Mesenchymal stem cell (in vitro differentiated cells and primary cell): ENCODE measurements at regions not wholly inside any gene's neighbourhood (a gene's known extent, or its start where the extent isn't known, plus 50 kb on each side); places are given as distances from the start of the nearest gene placed in this dataset.
"Not testable (repeated sequence)": the region's sequence is repeated elsewhere in the genome, so short reads cannot be mapped to it uniquely, and the experiment has no call there.

Experiments
- DNase-seq: peaks from one replicate; pipeline ENCODE4 v3.0.0-alpha.2; 2013
- H2AFZ ChIP-seq: one replicate; pipeline ENCODE4 v1.6.1; 2013; ENCODE audit warnings: low read depth, mild to moderate bottlenecking, control low read depth, inconsistent platforms, low read length, moderate library complexity
- H2AK5ac ChIP-seq: 2 replicates; pipeline ENCODE4 v1.6.1; 2013; ENCODE audit warnings: low read length, moderate library complexity, mild to moderate bottlenecking, inconsistent platforms; ENCODE audit not compliant: severe bottlenecking
- H2BK120ac ChIP-seq: one replicate; pipeline ENCODE4 v1.6.1; 2013; ENCODE audit warnings: low read depth, mild to moderate bottlenecking, inconsistent platforms, low read length, moderate library complexity
- H2BK12ac ChIP-seq, 2 experiments: one replicate each; pipeline ENCODE4 v1.6.1; 2013; ENCODE audit warnings: inconsistent platforms in 2 of 2, low read length in 2 of 2, mild to moderate bottlenecking in 2 of 2, moderate library complexity in 2 of 2, control low read depth in 1 of 2
- H2BK15ac ChIP-seq: one replicate; pipeline ENCODE4 v1.6.1; 2013; ENCODE audit warnings: mild to moderate bottlenecking, low read depth, inconsistent platforms; ENCODE audit not compliant: poor library complexity, severe bottlenecking
- H2BK5ac ChIP-seq: 2 replicates; pipeline ENCODE4 v1.6.1; 2013; ENCODE audit warnings: low read depth, mild to moderate bottlenecking, low read length, control low read depth, inconsistent platforms; ENCODE audit not compliant: poor library complexity, severe bottlenecking
- H3K14ac ChIP-seq, 2 experiments: one replicate each; pipeline ENCODE4 v1.6.1; 2013; ENCODE audit warnings: inconsistent platforms in 2 of 2, low read length in 2 of 2, control low read depth in 1 of 2, mild to moderate bottlenecking in 1 of 2, moderate library complexity in 1 of 2
- H3K18ac ChIP-seq, 2 experiments: one replicate each; pipeline ENCODE4 v1.6.1; 2013; ENCODE audit warnings: inconsistent platforms in 2 of 2, low read length in 2 of 2, control low read depth in 1 of 2, low read depth in 1 of 2, mild to moderate bottlenecking in 1 of 2
- H3K23ac ChIP-seq, 2 experiments: one replicate each; pipeline ENCODE4 v1.6.1; 2013; ENCODE audit warnings: inconsistent platforms in 2 of 2, low read length in 2 of 2, mild to moderate bottlenecking in 2 of 2, moderate library complexity in 2 of 2, control low read depth in 1 of 2
- H3K27ac ChIP-seq: 2 replicates; pipeline ENCODE4 v1.5.1; 2013; ENCODE audit warnings: mild to moderate bottlenecking, moderate library complexity, low read length, control low read depth, inconsistent platforms; ENCODE audit not compliant: poor library complexity, severe bottlenecking
- H3K27me3 ChIP-seq, 2 experiments: 2 replicates each; pipeline versions ENCODE4 v1.6.1 to v1.7.0; 2013; ENCODE audit warnings: low read length in 2 of 2, mild to moderate bottlenecking in 2 of 2, moderate library complexity in 2 of 2, control low read depth in 1 of 2, inconsistent platforms in 1 of 2; ENCODE audit not compliant: control insufficient read depth in 1 of 2, insufficient read depth in 1 of 2
- H3K36me3 ChIP-seq, 2 experiments: 2 replicates each; pipeline versions ENCODE4 v1.6.1 to v1.7.0; 2013; ENCODE audit warnings: low read length in 2 of 2, control low read depth in 1 of 2, inconsistent platforms in 1 of 2, low read depth in 1 of 2, mild to moderate bottlenecking in 1 of 2; ENCODE audit not compliant: insufficient read depth in 2 of 2, control insufficient read depth in 1 of 2
- H3K4ac ChIP-seq, 2 experiments: one replicate each; pipeline ENCODE4 v1.6.1; 2013; ENCODE audit warnings: inconsistent platforms in 2 of 2, low read length in 2 of 2, mild to moderate bottlenecking in 2 of 2, moderate library complexity in 2 of 2, control low read depth in 1 of 2, low read depth in 1 of 2
- H3K4me1 ChIP-seq: 2 replicates; pipeline ENCODE4 v1.6.1; 2013; ENCODE audit warnings: low read depth, low read length, control low read depth; ENCODE audit not compliant: control insufficient read depth, insufficient read depth
- H3K4me2 ChIP-seq: 2 replicates; pipeline ENCODE4 v1.6.1; 2013; ENCODE audit warnings: low read length, mild to moderate bottlenecking, inconsistent platforms; ENCODE audit not compliant: poor library complexity, severe bottlenecking
- H3K4me3 ChIP-seq, 2 experiments: 2 replicates each; pipeline versions ENCODE4 v1.5.1 to v1.7.0; 2013; ENCODE audit warnings: low read length in 2 of 2, mild to moderate bottlenecking in 2 of 2, control low read depth in 1 of 2, low read depth in 1 of 2; ENCODE audit not compliant: insufficient read depth in 1 of 2
- H3K79me1 ChIP-seq: replicated peaks from 2 replicates; pipeline ENCODE4 v1.6.1; 2013; ENCODE audit warnings: mild to moderate bottlenecking, control low read depth, low read length, inconsistent platforms; ENCODE audit not compliant: poor library complexity, severe bottlenecking
- H3K9ac ChIP-seq: 2 replicates; pipeline ENCODE4 v1.7.0; 2013; ENCODE audit warnings: mild to moderate bottlenecking, low read length, moderate library complexity
- H3K9me3 ChIP-seq: 2 replicates; pipeline ENCODE4 v1.7.0; 2013; ENCODE audit warnings: mild to moderate bottlenecking, low read length; ENCODE audit not compliant: control insufficient read depth
- H4K8ac ChIP-seq: one replicate; pipeline ENCODE4 v1.6.1; 2013; ENCODE audit warnings: inconsistent platforms, mild to moderate bottlenecking, low read length, moderate library complexity
- H4K91ac ChIP-seq: one replicate; pipeline ENCODE4 v1.6.1; 2013; ENCODE audit warnings: mild to moderate bottlenecking, low read length, inconsistent platforms
- WGBS: methylation state at CpG from one replicate; pipeline ENCODE4 v1.1.7; 2013; ENCODE audit warnings: mixed read lengths; 5-methylcytosine and 5-hydroxymethylcytosine counted together

DNA sequence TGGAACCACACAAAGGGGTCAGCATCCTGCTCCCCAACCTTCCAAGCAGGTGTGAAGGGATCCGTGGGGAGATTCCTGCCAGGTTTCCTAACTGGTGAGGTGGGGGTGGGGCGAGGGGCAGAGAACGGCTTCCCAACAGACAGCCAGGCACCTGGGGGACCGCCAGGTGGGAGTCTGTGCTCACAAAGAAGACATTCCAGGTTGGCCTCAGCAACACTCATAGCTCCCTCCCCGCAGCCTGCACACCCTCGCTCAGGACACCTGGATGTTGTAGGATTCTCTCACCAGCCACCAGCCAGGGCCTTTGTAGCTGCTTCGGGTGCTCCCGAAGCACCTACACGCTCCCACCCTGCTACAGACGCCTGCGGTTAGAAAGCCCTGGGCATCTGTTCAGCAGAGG, 184.8 kb upstream of the FAM240B start:
- not testable (repeated sequence) for H3K23ac ChIP-seq, H3K18ac ChIP-seq, H2AK5ac ChIP-seq, H4K8ac ChIP-seq, H3K4me3 ChIP-seq, H3K4ac ChIP-seq, H3K4me2 ChIP-seq, H3K9me3 ChIP-seq, H3K27me3 ChIP-seq, H3K27ac ChIP-seq, H3K36me3 ChIP-seq, DNase-seq, H2BK5ac ChIP-seq, H2BK120ac ChIP-seq, H3K79me1 ChIP-seq, H3K9ac ChIP-seq, H4K91ac ChIP-seq, H2BK12ac ChIP-seq, H3K4me1 ChIP-seq, H2AFZ ChIP-seq, H2BK15ac ChIP-seq, H3K14ac ChIP-seq
- no CpG with 5 or more reads among the region's 11 CpGs for WGBS

GRCh38 chr9:38901534-38902177, 181.7 kb upstream of the FAM240B start:
- not testable (repeated sequence) for H2BK15ac ChIP-seq, H2BK12ac ChIP-seq, H3K14ac ChIP-seq, H3K4me2 ChIP-seq, H3K27ac ChIP-seq, H3K4me3 ChIP-seq, H3K9me3 ChIP-seq, H3K9ac ChIP-seq, H3K36me3 ChIP-seq, H2BK120ac ChIP-seq, H4K91ac ChIP-seq, H3K23ac ChIP-seq, H2AFZ ChIP-seq, H2AK5ac ChIP-seq, H3K18ac ChIP-seq, H3K79me1 ChIP-seq, H3K4me1 ChIP-seq, H2BK5ac ChIP-seq, H3K27me3 ChIP-seq, H4K8ac ChIP-seq, DNase-seq, H3K4ac ChIP-seq
- no CpG with 5 or more reads among the region's 10 CpGs for WGBS

- not testable (repeated sequence) for H3K14ac ChIP-seq
- WGBS, result no CpG with 5 or more reads among the region's 11 CpGs
These were observed 176.5 kb upstream of the FAM240B start for GRCh38 chr9:38896404-38896803.

DNA sequence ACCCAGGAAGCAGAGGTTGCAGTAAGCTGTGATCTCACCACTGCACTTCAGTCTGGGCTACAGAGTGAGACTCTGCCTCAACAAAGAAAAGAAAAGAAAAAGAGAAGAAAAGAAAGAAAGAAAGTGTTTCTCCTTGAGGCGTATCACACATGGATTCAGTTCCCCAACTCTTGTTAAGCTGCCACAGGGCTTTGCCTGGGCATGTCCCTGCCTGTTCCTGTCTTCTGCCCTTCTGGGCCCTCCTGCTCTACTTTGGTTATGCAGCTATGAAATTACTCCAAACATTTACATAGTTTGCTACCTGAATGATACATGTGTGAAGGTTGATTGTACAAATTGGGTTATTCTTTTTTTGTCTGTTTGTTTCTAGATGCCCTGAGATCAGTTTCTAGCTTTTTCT, 175.3 kb upstream of the FAM240B start:
- no CpG with 5 or more reads among the region's 1 CpG for whole genome bisulfite sequencing
- not testable (repeated sequence) for H3K36me3 ChIP-seq, H3K27ac ChIP-seq, H2AFZ ChIP-seq, H4K8ac ChIP-seq, H3K79me1 ChIP-seq, H3K18ac ChIP-seq, H3K4ac ChIP-seq, H3K4me3 ChIP-seq, H2AK5ac ChIP-seq, H3K4me2 ChIP-seq, H3K23ac ChIP-seq, H3K14ac ChIP-seq, H2BK5ac ChIP-seq, H2BK15ac ChIP-seq, H2BK12ac ChIP-seq, DNase-seq, H3K27me3 ChIP-seq, H3K4me1 ChIP-seq, H3K9ac ChIP-seq, H2BK120ac ChIP-seq, H3K9me3 ChIP-seq, H4K91ac ChIP-seq

More at GRCh38 chr9:38896404-38896803, 176.5 kb upstream of the FAM240B start:
- H3K9ac ChIP-seq, H2AFZ ChIP-seq, H2BK12ac ChIP-seq, DNase-seq, H3K4ac ChIP-seq, H3K4me2 ChIP-seq, H3K4me3 ChIP-seq, H3K36me3 ChIP-seq, H2BK15ac ChIP-seq, H3K27ac ChIP-seq, H3K79me1 ChIP-seq, H4K8ac ChIP-seq, H3K23ac ChIP-seq, H2AK5ac ChIP-seq, H3K27me3 ChIP-seq, H3K4me1 ChIP-seq, H3K9me3 ChIP-seq, H3K18ac ChIP-seq, H4K91ac ChIP-seq, H2BK5ac ChIP-seq, H2BK120ac ChIP-seq: not testable (repeated sequence)
